HUES6 (cell line): ENCODE measurements at regions not wholly inside any gene's neighbourhood (a gene's known extent, or its start where the extent isn't known, plus 50 kb on each side); places are given as distances from the start of the nearest gene placed in this dataset.

ENCODE experiments used
- H3K27ac ChIP-seq: 2 replicates; pipeline ENCODE4 v1.7.0; 2013; ENCODE audit warnings: low read depth, mild to moderate bottlenecking, low read length, inconsistent platforms
- H3K27me3 ChIP-seq: 2 replicates; pipeline ENCODE4 v1.6.1; 2013; ENCODE audit warnings: low read length; ENCODE audit not compliant: control insufficient read depth, insufficient read depth
- H3K36me3 ChIP-seq: 2 replicates; pipeline ENCODE4 v1.6.1; 2013; ENCODE audit warnings: low read length; ENCODE audit not compliant: control insufficient read depth, insufficient read depth
- H3K4me1 ChIP-seq: 2 replicates; pipeline ENCODE4 v1.6.1; 2013; ENCODE audit warnings: low read length; ENCODE audit not compliant: control insufficient read depth, insufficient read depth
- H3K4me3 ChIP-seq: 2 replicates; pipeline ENCODE4 v1.5.1; 2013; ENCODE audit warnings: low read depth, low read length
- H3K9ac ChIP-seq: one replicate; pipeline ENCODE4 v1.6.1; 2013; ENCODE audit warnings: mild to moderate bottlenecking, low read length
- H3K9me3 ChIP-seq: 2 replicates; pipeline ENCODE4 v1.6.1; 2013; ENCODE audit warnings: low read depth, low read length; ENCODE audit not compliant: control insufficient read depth, insufficient read depth

DNA sequence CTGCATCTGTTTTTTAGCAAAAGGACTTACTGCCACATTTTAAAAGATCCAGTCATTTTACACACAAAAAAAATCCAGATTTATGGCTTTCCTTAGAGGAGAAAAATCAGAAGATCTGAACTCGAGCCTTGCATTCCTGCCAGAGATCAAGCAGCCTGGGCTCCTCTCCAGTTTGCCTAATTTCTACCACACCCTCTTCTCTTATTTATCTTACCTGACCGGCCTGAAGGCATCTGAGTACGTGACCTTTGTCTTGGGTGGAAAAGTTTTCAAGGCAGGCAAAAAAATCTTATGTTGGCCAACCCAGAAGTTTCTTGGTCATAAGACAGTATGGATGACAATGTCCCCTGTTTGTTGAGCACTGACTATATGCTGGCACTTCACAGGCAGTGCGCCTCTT is 60.3 kb downstream of the CHRD start:
- Histone ChIP-seq H3K4me3 (no peak overlapping the region), H3K9ac (no peak overlapping the region), H3K27ac (no peak overlapping the region), H3K4me1 (no peaks in the 10 kb centered on the region), H3K9me3 (no peaks in the 10 kb centered on the region), H3K27me3 (no peaks in the 10 kb centered on the region), H3K36me3 (no peaks in the 10 kb centered on the region)

DNA sequence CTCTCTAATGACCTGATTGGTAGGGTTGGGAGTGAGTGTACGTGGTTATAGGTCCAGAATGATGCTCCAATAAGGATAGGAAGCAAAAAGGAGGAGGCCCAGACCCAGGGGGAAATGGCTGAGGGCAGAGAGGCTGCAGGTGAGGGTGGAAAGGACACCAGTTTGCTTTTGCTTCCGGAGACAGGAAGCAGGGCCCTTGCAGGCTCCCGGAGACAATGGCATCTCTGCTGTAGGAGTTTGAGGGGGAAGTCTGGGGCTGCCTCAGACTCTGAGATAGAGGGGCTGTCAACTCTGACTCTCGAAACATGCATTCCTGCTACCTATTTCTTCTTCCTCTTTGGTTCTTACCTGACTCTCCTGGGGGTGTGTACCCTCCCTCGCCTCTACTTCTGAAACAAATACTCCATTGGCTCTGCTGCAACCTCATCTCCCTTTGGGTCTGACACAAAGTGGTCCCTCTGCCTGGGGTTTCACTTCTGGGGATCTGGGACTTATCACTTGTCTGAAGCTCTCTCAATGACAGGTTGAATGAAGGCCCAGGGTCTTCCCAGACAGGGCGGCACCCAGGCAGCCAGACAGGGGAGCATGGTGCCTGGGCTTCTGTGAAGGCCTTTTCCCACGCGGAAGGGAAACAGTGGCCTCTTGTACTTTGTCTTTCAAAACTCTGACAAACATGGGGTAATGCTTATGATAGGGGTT is 61.5 kb downstream of the CHRD start:
- Histone ChIP-seq H3K27me3 (no peaks in the 10 kb centered on the region), H3K4me3 (no peak overlapping the region), H3K9ac (no peak overlapping the region), H3K27ac (no peak overlapping the region), H3K36me3 (no peaks in the 10 kb centered on the region), H3K9me3 (no peaks in the 10 kb centered on the region), H3K4me1 (no peaks in the 10 kb centered on the region)

DNA sequence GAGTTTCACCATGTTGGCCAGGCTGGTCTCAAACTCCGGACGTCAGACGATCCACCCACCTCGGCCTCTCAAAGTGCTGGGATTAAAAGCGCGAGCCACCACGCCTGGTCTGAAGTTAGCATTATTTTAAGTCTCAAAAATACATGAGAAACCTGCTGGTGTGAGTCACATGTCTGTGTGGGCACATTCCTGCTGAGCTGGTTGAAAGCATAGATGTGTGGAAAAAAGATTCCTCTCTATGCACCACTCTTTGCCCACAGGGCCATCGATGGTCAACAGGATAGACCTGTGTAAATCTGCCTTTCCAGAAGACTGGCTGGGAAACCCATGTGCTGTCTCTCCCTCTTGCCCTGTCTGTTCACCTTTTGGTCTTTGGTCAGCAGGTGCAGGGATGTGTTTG is 63.5 kb downstream of the CHRD start:
- Histone ChIP-seq H3K36me3 (no peaks in the 10 kb centered on the region), H3K27ac (no peak overlapping the region)

DNA sequence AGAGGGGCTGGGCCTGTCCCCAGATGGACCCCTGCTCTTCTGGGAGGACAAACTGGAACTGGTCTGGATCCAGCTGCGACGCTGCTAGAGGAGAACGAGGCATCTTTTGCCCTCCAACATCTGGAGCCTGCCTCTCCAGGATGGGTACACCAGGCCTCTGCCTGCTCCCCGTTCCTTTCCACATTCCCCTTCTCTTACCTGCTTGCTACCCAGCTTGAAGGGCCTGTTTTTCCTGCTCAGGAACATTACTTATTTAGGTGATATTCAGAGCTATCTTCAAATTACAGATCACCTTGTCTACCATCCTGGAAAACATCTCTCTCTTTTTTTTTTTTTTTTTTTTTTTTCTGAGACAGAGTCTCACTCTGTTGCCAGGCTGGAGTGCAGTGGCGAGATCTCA is 64.0 kb downstream of the CHRD start:
- no peak overlapping the region for H3K4me3 ChIP-seq
- H3K4me1 ChIP-seq, result no peaks in the 10 kb centered on the region
- no peaks in the 10 kb centered on the region for H3K9me3 ChIP-seq
- no peaks in the 10 kb centered on the region for H3K27me3 ChIP-seq
- H3K9ac ChIP-seq, result no peak overlapping the region
- no peaks in the 10 kb centered on the region for H3K36me3 ChIP-seq
- H3K27ac ChIP-seq, result no peak overlapping the region

More for the DNA sequence above, 63.5 kb downstream of the CHRD start:
- Histone ChIP-seq H3K27me3 (no peaks in the 10 kb centered on the region), H3K4me1 (no peaks in the 10 kb centered on the region), H3K4me3 (no peak overlapping the region), H3K9ac (no peak overlapping the region), H3K9me3 (no peaks in the 10 kb centered on the region)

DNA sequence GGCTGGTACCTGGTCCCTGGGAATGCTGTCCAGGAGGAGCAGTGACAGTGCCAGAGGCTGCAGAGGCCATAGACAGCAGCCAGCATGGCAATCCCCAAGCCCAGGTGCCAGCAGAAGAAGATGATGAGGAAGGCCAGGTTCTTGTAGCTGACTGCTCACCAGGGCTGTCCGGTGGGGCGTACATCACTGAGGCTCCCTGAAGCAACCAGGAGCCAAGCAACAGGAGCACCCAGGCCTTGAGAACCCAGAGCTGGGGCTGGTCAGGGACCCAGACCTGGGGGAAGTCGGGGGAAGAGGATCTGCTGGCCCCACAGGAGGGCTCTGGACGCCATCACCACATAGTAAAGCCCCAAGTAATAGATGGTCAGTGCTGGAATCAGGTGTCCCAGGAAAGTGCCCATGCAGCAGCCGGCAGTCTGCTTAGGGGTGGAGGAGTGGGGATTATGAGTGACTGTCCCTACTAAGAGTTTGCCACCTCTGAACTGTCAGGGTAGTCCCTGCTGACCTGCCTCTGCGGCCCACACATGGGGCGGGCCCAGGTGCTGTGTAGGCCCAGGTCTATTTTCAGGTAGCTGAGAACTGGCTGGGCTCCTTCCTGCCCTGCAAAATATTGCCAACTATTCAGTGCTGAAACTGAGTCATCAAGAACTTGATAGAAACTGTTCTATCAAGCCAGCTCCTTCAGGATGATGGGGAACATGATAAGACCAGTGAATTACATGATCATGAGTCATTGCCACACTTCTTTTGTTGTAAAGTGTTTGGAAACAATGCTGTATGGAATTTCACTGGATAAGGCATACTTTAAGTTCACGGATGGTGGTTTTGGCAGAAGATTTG is 68.7 kb downstream of the CHRD start:
- no peak overlapping the region for H3K9ac ChIP-seq
- no peak overlapping the region for H3K27ac ChIP-seq
- H3K36me3 ChIP-seq, result no peaks in the 10 kb centered on the region
- H3K9me3 ChIP-seq, result no peaks in the 10 kb centered on the region
- no peak overlapping the region for H3K4me3 ChIP-seq
- no peaks in the 10 kb centered on the region for H3K27me3 ChIP-seq
- no peaks in the 10 kb centered on the region for H3K4me1 ChIP-seq

DNA sequence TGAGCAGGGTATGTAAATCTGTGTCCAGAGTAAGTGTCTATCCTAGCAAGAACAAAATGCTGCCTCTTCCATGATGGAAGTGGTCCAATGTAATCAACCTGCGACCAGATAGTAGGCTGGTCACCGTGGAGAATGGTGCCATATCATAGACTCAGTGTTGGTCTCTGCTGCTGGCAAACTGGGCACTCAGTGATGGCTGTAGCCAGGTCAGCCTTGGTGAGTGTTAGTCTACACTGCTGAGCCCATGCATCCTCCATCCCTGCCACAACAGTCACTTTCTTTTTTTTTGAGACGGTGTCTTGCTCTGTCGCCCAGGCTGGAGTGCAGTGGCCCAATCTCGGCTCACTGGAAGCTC is 69.3 kb downstream of the CHRD start:
- Histone ChIP-seq H3K9me3 (no peaks in the 10 kb centered on the region), H3K9ac (no peak overlapping the region), H3K27ac (no peak overlapping the region), H3K4me1 (no peaks in the 10 kb centered on the region), H3K36me3 (no peaks in the 10 kb centered on the region), H3K27me3 (no peaks in the 10 kb centered on the region), H3K4me3 (no peak overlapping the region)

DNA sequence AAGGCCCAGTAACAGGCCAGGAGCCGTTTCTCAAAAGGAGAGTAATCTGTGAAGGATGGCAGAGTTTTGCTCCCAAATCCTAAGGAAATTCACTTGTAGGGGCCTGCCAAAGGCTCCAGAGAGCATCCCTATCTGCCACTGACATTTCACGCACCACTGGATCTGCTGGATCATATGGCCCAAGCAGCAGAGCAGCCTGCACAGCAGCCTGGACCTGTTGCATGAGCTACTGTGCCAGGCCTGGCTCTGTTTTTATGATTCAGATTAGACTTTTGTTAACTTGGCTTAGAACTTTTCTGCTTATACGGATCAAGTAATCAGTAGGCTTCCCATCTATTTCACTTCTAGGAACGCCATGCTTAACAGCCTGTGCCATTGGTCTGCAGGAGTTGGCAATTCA is 70.7 kb downstream of the CHRD start:
- no peaks in the 10 kb centered on the region for H3K9me3 ChIP-seq
- no peaks in the 10 kb centered on the region for H3K36me3 ChIP-seq
- no peaks in the 10 kb centered on the region for H3K27me3 ChIP-seq
- H3K4me1 ChIP-seq, result no peaks in the 10 kb centered on the region
- no peak overlapping the region for H3K9ac ChIP-seq
- H3K27ac ChIP-seq, result no peak overlapping the region
- H3K4me3 ChIP-seq, result no peak overlapping the region

DNA sequence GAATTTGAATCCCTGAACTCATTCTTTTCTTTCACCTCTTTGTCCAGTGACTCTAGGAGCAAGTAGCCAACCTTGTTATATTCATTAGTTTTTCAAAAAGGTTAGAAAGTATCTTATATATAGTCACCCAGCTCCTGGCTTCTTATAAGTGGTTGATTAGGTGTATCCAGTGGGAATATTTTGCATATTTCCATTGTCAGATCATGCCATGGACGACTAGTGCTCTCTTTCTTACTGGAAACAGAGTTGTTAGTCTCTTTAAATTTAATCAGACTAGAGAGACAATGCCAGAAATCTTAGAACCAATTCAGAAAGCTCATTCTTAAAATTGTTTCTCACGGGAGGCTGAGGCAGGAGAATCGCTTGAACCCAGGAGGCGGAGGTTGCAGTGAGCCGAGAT is 73.4 kb downstream of the CHRD start:
- peaks cover 7% of the 10 kb centered on the region for H3K9me3 ChIP-seq
- no peak overlapping the region for H3K9ac ChIP-seq

DNA sequence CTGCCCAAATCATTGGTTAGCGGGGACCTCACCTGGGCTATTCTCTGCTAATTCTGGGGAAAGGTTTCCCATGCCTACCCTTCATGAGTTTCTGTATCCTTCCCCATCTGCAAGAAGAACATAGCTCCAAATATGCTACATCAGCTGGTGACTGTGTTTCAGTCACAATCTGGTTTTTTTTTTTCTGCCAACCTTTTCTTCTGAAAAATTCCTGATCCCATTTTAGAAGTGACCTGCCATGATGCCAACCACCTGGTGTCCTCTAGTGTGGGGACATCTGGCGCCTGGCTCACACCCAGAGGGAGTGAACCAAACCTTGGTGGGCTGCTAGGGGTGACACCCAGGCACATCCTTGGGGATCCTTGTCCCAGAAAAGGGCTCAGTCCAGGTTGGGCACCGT is 76.1 kb downstream of the CHRD start:
- peaks cover 9% of the 10 kb centered on the region for H3K9me3 ChIP-seq

More for the DNA sequence above, 73.4 kb downstream of the CHRD start:
- Histone ChIP-seq H3K4me3 (no peak overlapping the region), H3K36me3 (no peaks in the 10 kb centered on the region), H3K27me3 (no peaks in the 10 kb centered on the region), H3K4me1 (no peaks in the 10 kb centered on the region), H3K27ac (no peak overlapping the region)

DNA sequence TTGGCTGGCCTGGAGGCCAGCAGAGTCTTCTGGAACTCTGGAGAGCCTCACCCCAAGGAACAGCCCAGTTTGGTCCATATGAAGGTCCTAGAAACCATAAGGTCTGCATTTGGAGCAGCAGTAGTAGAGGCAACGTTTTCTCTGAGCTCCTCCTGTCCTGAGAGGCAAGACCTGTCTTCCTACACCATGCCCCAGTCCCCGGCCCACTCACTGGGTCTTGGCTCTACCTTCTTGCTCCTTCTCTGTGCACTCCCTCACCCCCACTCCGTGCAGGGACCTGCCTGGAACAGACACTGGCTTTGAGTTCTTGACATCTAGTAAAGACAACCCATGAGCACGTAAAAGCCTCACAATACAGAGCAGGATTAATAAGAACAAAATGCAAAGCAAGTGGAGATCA is 76.6 kb downstream of the CHRD start:
- H3K4me3 ChIP-seq, result no peak overlapping the region
- peaks cover 9% of the 10 kb centered on the region for H3K9me3 ChIP-seq
- no peaks in the 10 kb centered on the region for H3K36me3 ChIP-seq
- H3K27me3 ChIP-seq, result no peaks in the 10 kb centered on the region
- no peak overlapping the region for H3K27ac ChIP-seq
- H3K4me1 ChIP-seq, result no peaks in the 10 kb centered on the region
- H3K9ac ChIP-seq, result no peak overlapping the region

More for the DNA sequence above, 76.1 kb downstream of the CHRD start:
- H3K4me1 ChIP-seq, result no peaks in the 10 kb centered on the region
- H3K4me3 ChIP-seq, result no peak overlapping the region
- H3K36me3 ChIP-seq, result no peaks in the 10 kb centered on the region
- H3K27me3 ChIP-seq, result no peaks in the 10 kb centered on the region
- no peak overlapping the region for H3K27ac ChIP-seq
- no peak overlapping the region for H3K9ac ChIP-seq

DNA sequence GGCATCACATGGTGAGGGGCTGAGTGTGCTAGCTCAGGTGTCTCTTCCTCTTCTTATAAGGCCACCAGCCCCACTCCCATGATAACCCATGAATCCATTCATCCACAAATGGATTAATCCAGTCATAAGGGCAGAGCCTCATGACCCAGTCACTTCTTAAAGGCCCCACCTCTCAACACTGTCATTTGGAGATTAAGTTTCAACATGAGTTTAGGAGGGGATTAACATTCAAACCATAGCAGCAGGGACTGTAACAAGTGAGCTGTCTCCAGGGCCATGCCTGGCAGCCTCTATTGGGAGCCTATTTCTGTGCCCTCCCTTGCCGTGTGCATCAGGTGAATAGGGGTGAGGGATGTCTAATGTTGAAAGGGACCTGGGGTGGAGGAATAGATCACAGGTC is 77.5 kb downstream of the CHRD start:
- no peak overlapping the region for H3K27ac ChIP-seq
- no peaks in the 10 kb centered on the region for H3K4me1 ChIP-seq
- no peaks in the 10 kb centered on the region; the same call in 1 of the 2 replicates for H3K27me3 ChIP-seq
- no peak overlapping the region for H3K9ac ChIP-seq
- peaks cover 9% of the 10 kb centered on the region for H3K9me3 ChIP-seq
- H3K4me3 ChIP-seq, result no peak overlapping the region
- H3K36me3 ChIP-seq, result no peaks in the 10 kb centered on the region
